H9 (cell line): ENCODE measurements at regions not wholly inside any gene's neighbourhood (a gene's known extent, or its start where the extent isn't known, plus 50 kb on each side); places are given as distances from the start of the nearest gene placed in this dataset.

ENCODE experiments used
- DNase-seq: peaks from one replicate; pipeline ENCODE4 v3.0.0-alpha.2; 2017
- H2AFZ ChIP-seq: one replicate; pipeline ENCODE4 v1.6.1; 2013; ENCODE audit warnings: mild to moderate bottlenecking, low read length, control low read depth, moderate library complexity
- H2AK5ac ChIP-seq: 2 replicates; pipeline ENCODE4 v1.6.1; 2013; ENCODE audit warnings: low read length, control low read depth, mixed read lengths; ENCODE audit not compliant: insufficient read length
- H2BK120ac ChIP-seq: one replicate; pipeline ENCODE4 v1.6.1; 2013; ENCODE audit warnings: low read depth, mild to moderate bottlenecking, low read length, control low read depth, inconsistent platforms; ENCODE audit not compliant: poor library complexity, severe bottlenecking
- H2BK12ac ChIP-seq: 2 replicates; pipeline ENCODE4 v1.6.1; 2013; ENCODE audit warnings: low read length, control low read depth, mixed read lengths, low read depth; ENCODE audit not compliant: insufficient read length
- H2BK15ac ChIP-seq: 2 replicates; pipeline ENCODE4 v1.6.1; 2013; ENCODE audit warnings: low read depth, low read length, control low read depth
- H2BK20ac ChIP-seq: one replicate; pipeline ENCODE4 v1.6.1; 2013; ENCODE audit warnings: low read depth, mild to moderate bottlenecking, low read length, control low read depth, inconsistent platforms; ENCODE audit not compliant: poor library complexity, severe bottlenecking
- H2BK5ac ChIP-seq: 2 replicates; pipeline ENCODE4 v1.6.1; 2013; ENCODE audit warnings: low read length, control low read depth, mixed read lengths; ENCODE audit not compliant: insufficient read length
- H3K14ac ChIP-seq: 2 replicates; pipeline ENCODE4 v1.6.1; 2013; ENCODE audit warnings: low read length, control low read depth; ENCODE audit not compliant: insufficient read depth
- H3K18ac ChIP-seq: 2 replicates; pipeline ENCODE4 v1.6.1; 2013; ENCODE audit warnings: low read depth, mild to moderate bottlenecking, mixed read lengths, low read length, control low read depth; ENCODE audit not compliant: insufficient read length
- H3K23ac ChIP-seq: 2 replicates; pipeline ENCODE4 v1.6.1; 2013; ENCODE audit warnings: low read length, control low read depth, mixed read lengths, low read depth; ENCODE audit not compliant: insufficient read length
- H3K23me2 ChIP-seq: 2 replicates; pipeline ENCODE4 v1.6.1; 2013; ENCODE audit warnings: low read depth, mild to moderate bottlenecking, mixed read lengths, low read length, control low read depth; ENCODE audit not compliant: insufficient read length, poor library complexity, severe bottlenecking
- H3K27ac ChIP-seq: 2 replicates; pipeline ENCODE4 v1.5.1; 2013; ENCODE audit warnings: low read length, control low read depth, mixed read lengths, low read depth; ENCODE audit not compliant: insufficient read length
- H3K27me3 ChIP-seq: 2 replicates; pipeline ENCODE4 v1.6.1; 2013; ENCODE audit warnings: low read length, control low read depth, inconsistent platforms; ENCODE audit not compliant: insufficient read depth
- H3K4ac ChIP-seq: 2 replicates; pipeline ENCODE4 v1.6.1; 2013; ENCODE audit warnings: low read depth, mild to moderate bottlenecking, control low read depth, inconsistent platforms, low read length, moderate library complexity
- H3K4me1 ChIP-seq: 2 replicates; pipeline ENCODE4 v1.6.1; 2013; ENCODE audit warnings: low read length, control low read depth, inconsistent platforms; ENCODE audit not compliant: insufficient read depth
- H3K4me2 ChIP-seq: 2 replicates; pipeline ENCODE4 v1.6.1; 2013; ENCODE audit warnings: low read length, control low read depth, mixed read lengths; ENCODE audit not compliant: insufficient read length, insufficient read depth
- H3K56ac ChIP-seq: 2 replicates; pipeline ENCODE4 v1.6.1; 2013; ENCODE audit warnings: low read depth, mild to moderate bottlenecking, mixed read lengths, low read length, control low read depth; ENCODE audit not compliant: insufficient read length
- H3K79me1 ChIP-seq: 2 replicates; pipeline ENCODE4 v1.6.1; 2013; ENCODE audit warnings: low read depth, mild to moderate bottlenecking, moderate library complexity, low read length, control low read depth, inconsistent platforms; ENCODE audit not compliant: insufficient read depth, poor library complexity, severe bottlenecking
- H3K79me2 ChIP-seq: 2 replicates; pipeline ENCODE4 v1.6.1; 2013; ENCODE audit warnings: low read length, control low read depth, inconsistent platforms; ENCODE audit not compliant: insufficient read depth
- H3K9ac ChIP-seq: 2 replicates; pipeline ENCODE4 v1.6.1; 2013; ENCODE audit warnings: low read length, control low read depth, mixed read lengths; ENCODE audit not compliant: insufficient read length; ENCODE audit errors: extremely low read depth
- H3K9me3 ChIP-seq: one replicate; pipeline ENCODE4 v1.6.1; 2013; ENCODE audit warnings: low read depth, low read length, inconsistent platforms; ENCODE audit not compliant: control insufficient read depth
- H3T11ph ChIP-seq: one replicate; pipeline ENCODE4 v1.6.1; 2013; ENCODE audit warnings: mild to moderate bottlenecking, low read length, control low read depth, inconsistent platforms
- H4K20me1 ChIP-seq: one replicate; pipeline ENCODE4 v1.6.1; 2013; ENCODE audit not compliant: control insufficient read depth, insufficient read length, insufficient read depth
- H4K5ac ChIP-seq: 2 replicates; pipeline ENCODE4 v1.6.1; 2013; ENCODE audit warnings: low read depth, mild to moderate bottlenecking, mixed read lengths, low read length, control low read depth; ENCODE audit not compliant: insufficient read length
- H4K8ac ChIP-seq: replicated peaks from 2 replicates; pipeline ENCODE4 v1.6.1; 2013; ENCODE audit warnings: low read length, control low read depth, mixed read lengths, low read depth; ENCODE audit not compliant: insufficient read length
- H4K91ac ChIP-seq: 2 replicates; pipeline ENCODE4 v1.6.1; 2013; ENCODE audit warnings: low read depth, mild to moderate bottlenecking, moderate library complexity, mixed read lengths, low read length, control low read depth; ENCODE audit not compliant: insufficient read length
- H3K27ac Mint-ChIP-seq, 3 experiments: 2 replicates in 2 of 3; 3 replicates in 1 of 3; pipeline ENCODE4 v1.8.0; 2020 to 2021; ENCODE audit warnings: mixed read lengths in 3 of 3, mild to moderate bottlenecking in 1 of 3, moderate library complexity in 1 of 3
- H3K27me3 Mint-ChIP-seq: 2 replicates; pipeline ENCODE4 v1.8.0; 2021; ENCODE audit warnings: low read depth, mild to moderate bottlenecking, moderate library complexity, mixed read lengths
- H3K36me3 Mint-ChIP-seq, 3 experiments: 2 replicates in 2 of 3; 3 replicates in 1 of 3; pipeline ENCODE4 v1.8.0; 2020 to 2021; ENCODE audit warnings: low read depth in 3 of 3, mixed read lengths in 3 of 3; ENCODE audit not compliant: insufficient read depth in 1 of 3
- H3K4me1 Mint-ChIP-seq, 2 experiments: 2 replicates each; pipeline ENCODE4 v1.8.0; 2020; ENCODE audit warnings: mixed read lengths in 2 of 2
- H3K4me3 Mint-ChIP-seq, 2 experiments: 2 replicates in 1 of 2; 3 replicates in 1 of 2; pipeline ENCODE4 v1.8.0; 2020 to 2021; ENCODE audit warnings: mild to moderate bottlenecking in 2 of 2, mixed read lengths in 2 of 2, moderate library complexity in 1 of 2
- H3K9me3 Mint-ChIP-seq, 2 experiments: 2 replicates in 1 of 2; 3 replicates in 1 of 2; pipeline ENCODE4 v1.8.0; 2020; ENCODE audit warnings: mild to moderate bottlenecking in 2 of 2, mixed read lengths in 2 of 2, moderate library complexity in 1 of 2
- CTCF ChIP-seq: fragments of 200-600 bp; sonication (generic); conservative IDR thresholded peaks from 3 replicates; pipeline ENCODE4 v1.8.0; 2021; ENCODE audit warnings: antibody characterized with exemption, mild to moderate bottlenecking
- WGBS: extraction: QIAGEN DNeasy Blood & Tissue Kit; methylation state at CpG from one replicate; pipeline ENCODE4 v1.1.7; 2013; ENCODE audit warnings: missing lambda C conversion rate, low lambda C conversion rate, mixed read lengths; ENCODE audit not compliant: insufficient read length; ENCODE audit errors: extremely low coverage; 5-methylcytosine and 5-hydroxymethylcytosine counted together

- H3K27ac ChIP-seq = no peak overlapping the region
Observed at GRCh38 chr1:94734963-94735901, 84.9 kb upstream of the SLC44A3 start.

More at GRCh38 chr1:94734963-94735901, 84.9 kb upstream of the SLC44A3 start:
- H3K4me1 ChIP-seq = no peaks in the 10 kb centered on the region; the same call in 1 of the 2 replicates
- no peak overlapping the region for H2AK5ac ChIP-seq
- no peaks in the 10 kb centered on the region for H3K23me2 ChIP-seq
- no peak overlapping the region for H3K56ac ChIP-seq
- H4K8ac ChIP-seq = no peak overlapping the region
- H2BK5ac ChIP-seq = no peak overlapping the region
- peak; percentile 68 for DNase-seq
- H3K79me2 ChIP-seq = no peaks in the 10 kb centered on the region
- H3K4me1 Mint-ChIP-seq = peaks cover 37 to 41% of the 10 kb centered on the region in 2 experiments
- no peaks in the 10 kb centered on the region; the same call in 1 of the 2 replicates for H3K27me3 Mint-ChIP-seq
- H3K4ac ChIP-seq = no peak overlapping the region
- H3K79me1 ChIP-seq = no peaks in the 10 kb centered on the region
- H3K27ac Mint-ChIP-seq = peak overlapping the region; percentile 8 to 87 (median 58); a peak in 5 of 7 replicates
- no peak overlapping the region for H4K5ac ChIP-seq
- H3K14ac ChIP-seq = no peak overlapping the region
- H2BK120ac ChIP-seq = no peak overlapping the region
- no peak overlapping the region for H3K23ac ChIP-seq
- H3K36me3 Mint-ChIP-seq = no peaks in the 10 kb centered on the region; a peak in 1 of 7 replicates
- H3K9ac ChIP-seq = no peak overlapping the region
- H3K27me3 ChIP-seq = no peaks in the 10 kb centered on the region
- no peak overlapping the region for H3K4me3 Mint-ChIP-seq
- H2BK20ac ChIP-seq = no peak overlapping the region
- no peaks in the 10 kb centered on the region for H3K9me3 ChIP-seq
- WGBS = no CpG with 5 or more reads among the region's 20 CpGs
- no peak overlapping the region for H2AFZ ChIP-seq
- H4K91ac ChIP-seq = no peak overlapping the region
- H3K18ac ChIP-seq = no peak overlapping the region
- no peak for TF ChIP-seq CTCF
- no peaks in the 10 kb centered on the region for H3K9me3 Mint-ChIP-seq
- H3T11ph ChIP-seq = no peak overlapping the region
- no peak overlapping the region for H2BK12ac ChIP-seq
- no peaks in the 10 kb centered on the region for H4K20me1 ChIP-seq
- H2BK15ac ChIP-seq = no peak overlapping the region
- H3K4me2 ChIP-seq = no peak overlapping the region
